ENCODE measurements at regions not wholly inside any gene's neighbourhood (a gene's known extent, or its start where the extent isn't known, plus 50 kb on each side); places are given as distances from the start of the nearest gene placed in this dataset. TPM values are rescaled to one million over a fixed set of nuclear protein-coding genes. Genes with fewer than 3 reads are reported as not detected.

GRCh38 chr3:89046661-89047060 lies 60.8 kb upstream of the EPHA3 start:
- H3K27ac ChIP-seq (ENCODE audit: low read depth, low read length): no peak overlapping the region
- no peak overlapping the region for H3K4me3 ChIP-seq (ENCODE audit: low read length in 3 of 3)
- H3K27me3 ChIP-seq (ENCODE audit: control insufficient read depth in 3 of 3, insufficient read depth in 3 of 3, low read length in 3 of 3): no peaks in the 10 kb centered on the region
- no peak overlapping the region for H3K9ac ChIP-seq (ENCODE audit: low read depth in 1 of 3, low read length in 3 of 3)
- no peaks in the 10 kb centered on the region for H3K9me3 ChIP-seq (ENCODE audit: control insufficient read depth in 3 of 3, low read length in 3 of 3)
- H3K36me3 ChIP-seq (ENCODE audit: control insufficient read depth in 3 of 3, insufficient read depth in 3 of 3, low read length in 3 of 3): no peaks in the 10 kb centered on the region
- H3K4me1 ChIP-seq (ENCODE audit: control insufficient read depth in 3 of 3, insufficient read depth in 3 of 3, low read length in 3 of 3): no peaks in the 10 kb centered on the region

- Histone ChIP-seq H3K36me3 (ENCODE audit: control insufficient read depth in 3 of 3, insufficient read depth in 3 of 3, low read length in 3 of 3) (no peaks in the 10 kb centered on the region), H3K9me3 (ENCODE audit: control insufficient read depth in 3 of 3, low read length in 3 of 3) (no peaks in the 10 kb centered on the region), H3K9ac (ENCODE audit: low read depth in 1 of 3, low read length in 3 of 3) (no peak overlapping the region), H3K4me3 (ENCODE audit: low read length in 3 of 3) (no peak overlapping the region), H3K27ac (ENCODE audit: low read depth, low read length) (no peak overlapping the region), H3K27me3 (ENCODE audit: control insufficient read depth in 3 of 3, insufficient read depth in 3 of 3, low read length in 3 of 3) (no peaks in the 10 kb centered on the region), H3K4me1 (ENCODE audit: control insufficient read depth in 3 of 3, insufficient read depth in 3 of 3, low read length in 3 of 3) (no peaks in the 10 kb centered on the region)
These were observed 58.3 kb upstream of the EPHA3 start for GRCh38 chr3:89049119-89049518.

- no peaks in the 10 kb centered on the region for H3K9me3 ChIP-seq (ENCODE audit: control insufficient read depth in 3 of 3, low read length in 3 of 3)
- no peaks in the 10 kb centered on the region for H3K27me3 ChIP-seq (ENCODE audit: control insufficient read depth in 3 of 3, insufficient read depth in 3 of 3, low read length in 3 of 3)
- no peaks in the 10 kb centered on the region for H3K4me1 ChIP-seq (ENCODE audit: control insufficient read depth in 3 of 3, insufficient read depth in 3 of 3, low read length in 3 of 3)
- H3K27ac ChIP-seq (ENCODE audit: low read depth, low read length): no peak overlapping the region
- H3K36me3 ChIP-seq (ENCODE audit: control insufficient read depth in 3 of 3, insufficient read depth in 3 of 3, low read length in 3 of 3): no peaks in the 10 kb centered on the region
- H3K9ac ChIP-seq (ENCODE audit: low read depth in 1 of 3, low read length in 3 of 3): no peak overlapping the region
- H3K4me3 ChIP-seq (ENCODE audit: low read length in 3 of 3): no peak overlapping the region
These were observed 55.0 kb upstream of the EPHA3 start for GRCh38 chr3:89052386-89052785.

GRCh38 chr3:89057398-89057797 lies 50.0 kb upstream of the EPHA3 start:
- Histone ChIP-seq H3K4me1 (ENCODE audit: control insufficient read depth in 3 of 3, insufficient read depth in 3 of 3, low read length in 3 of 3) (no peaks in the 10 kb centered on the region), H3K36me3 (ENCODE audit: control insufficient read depth in 3 of 3, insufficient read depth in 3 of 3, low read length in 3 of 3) (no peaks in the 10 kb centered on the region), H3K4me3 (ENCODE audit: low read length in 3 of 3) (no peak overlapping the region), H3K27me3 (ENCODE audit: control insufficient read depth in 3 of 3, insufficient read depth in 3 of 3, low read length in 3 of 3) (no peaks in the 10 kb centered on the region), H3K27ac (ENCODE audit: low read depth, low read length) (no peak overlapping the region), H3K9ac (ENCODE audit: low read depth in 1 of 3, low read length in 3 of 3) (no peak overlapping the region), H3K9me3 (ENCODE audit: control insufficient read depth in 3 of 3, low read length in 3 of 3) (no peaks in the 10 kb centered on the region)

Small RNAs in the stretch of these regions (small RNA-seq; reads per million reads assigned to genes)
- not detected for gene RF00019

All from skeletal muscle tissue (tissue), 4 donors.